SJCRH30 (cell line): ENCODE measurements at regions not wholly inside any gene's neighbourhood (a gene's known extent, or its start where the extent isn't known, plus 50 kb on each side); places are given as distances from the start of the nearest gene placed in this dataset.
"Not testable (repeated sequence)": the region's sequence is repeated elsewhere in the genome, so short reads cannot be mapped to it uniquely, and the experiment has no call there.

Experiments
- DNase-seq, 2 experiments: peaks; one replicate each; pipeline ENCODE4 v3.0.0-alpha.2; 2015 to 2020
- H3K27ac ChIP-seq: fragments of 250-450 bp; sonication (Bioruptor Pico); 2 replicates; pipeline ENCODE4 v1.5.1; 2020; ENCODE audit warnings: mild to moderate bottlenecking, moderate library complexity
- H3K27me3 ChIP-seq: fragments of 250-450 bp; sonication (Bioruptor Pico); 2 replicates; pipeline ENCODE4 v1.5.1; 2020; ENCODE audit warnings: mild to moderate bottlenecking, moderate library complexity
- H3K36me3 ChIP-seq: fragments of 250-450 bp; sonication (Bioruptor Pico); 2 replicates; pipeline ENCODE4 v1.5.1; 2020; ENCODE audit warnings: mild to moderate bottlenecking, moderate library complexity
- H3K4me1 ChIP-seq: fragments of 250-450 bp; sonication (Bioruptor Pico); 2 replicates; pipeline ENCODE4 v1.5.1; 2020; ENCODE audit warnings: mild to moderate bottlenecking, moderate library complexity
- H3K4me3 ChIP-seq: fragments of 250-450 bp; sonication (Bioruptor Pico); 2 replicates; pipeline ENCODE4 v1.5.1; 2020; ENCODE audit warnings: mild to moderate bottlenecking, moderate library complexity
- H3K9me3 ChIP-seq: fragments of 250-450 bp; sonication (Bioruptor Pico); replicated peaks from 2 replicates; pipeline ENCODE4 v1.5.1; 2020; ENCODE audit warnings: mild to moderate bottlenecking, moderate library complexity

- DNase-seq: no peak
- Histone ChIP-seq H3K27me3 (no peaks in the 10 kb centered on the region), H3K4me1 (no peaks in the 10 kb centered on the region), H3K9me3 (0 out of 2 replicates have a peak, but pooled peaks cover 3% of the 10 kb centered on the region), H3K36me3 (no peaks in the 10 kb centered on the region), H3K4me3 (no peak overlapping the region), H3K27ac (no peak overlapping the region)
These were observed 1068.9 kb downstream of the NXPH1 start for GRCh38 chr7:9502269-9502668.

GRCh38 chr7:9504678-9505077 lies 1071.3 kb downstream of the NXPH1 start:
- Histone ChIP-seq H3K27ac (no peak overlapping the region), H3K4me1 (no peaks in the 10 kb centered on the region), H3K36me3 (no peaks in the 10 kb centered on the region), H3K9me3 (no peaks in the 10 kb centered on the region), H3K4me3 (no peak overlapping the region), H3K27me3 (no peaks in the 10 kb centered on the region)
- DNase-seq: no peak

DNA sequence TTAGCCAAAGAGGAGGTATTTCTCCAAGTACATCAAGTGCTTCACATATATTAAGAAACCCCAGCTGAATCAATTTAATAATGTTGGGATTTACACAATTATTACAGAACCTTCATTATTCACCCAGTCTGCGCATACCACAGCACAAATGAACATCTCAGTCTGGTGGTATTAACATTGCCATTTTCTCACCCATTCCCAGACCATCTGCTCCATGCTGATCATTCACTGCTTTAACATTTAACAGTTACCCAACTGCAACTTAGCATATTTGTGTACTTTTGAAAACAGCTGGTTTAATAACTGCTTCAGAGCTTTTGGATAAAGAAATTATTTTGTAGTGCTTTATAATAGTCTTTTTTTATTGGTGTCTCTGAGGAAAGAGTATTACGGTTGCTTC lies 1072.1 kb downstream of the NXPH1 start:
- Histone ChIP-seq H3K4me1 (no peaks in the 10 kb centered on the region), H3K27ac (no peak overlapping the region), H3K4me3 (no peak overlapping the region), H3K27me3 (no peaks in the 10 kb centered on the region), H3K9me3 (no peaks in the 10 kb centered on the region), H3K36me3 (no peaks in the 10 kb centered on the region)
- DNase-seq: no peak

DNA sequence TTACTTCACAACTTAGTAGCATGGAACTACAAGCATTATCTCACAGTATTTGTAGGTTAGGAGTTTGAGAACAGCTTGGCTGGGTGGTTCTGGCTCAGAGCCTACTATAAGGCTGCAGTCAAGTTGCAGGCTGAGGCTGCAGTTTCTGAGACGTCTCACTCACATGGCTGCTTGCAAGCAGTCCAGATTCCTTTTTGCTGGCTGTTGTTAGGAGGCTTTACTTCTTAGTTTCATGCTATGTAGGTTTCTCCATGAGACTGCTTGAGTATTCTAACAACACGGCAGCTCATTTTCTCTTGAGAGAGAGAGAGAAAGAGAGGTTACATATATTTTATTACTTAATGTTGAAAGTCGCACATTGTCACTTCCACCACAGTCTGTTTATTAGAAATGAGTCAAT lies 1073.9 kb downstream of the NXPH1 start:
- Histone ChIP-seq H3K4me1 (no peaks in the 10 kb centered on the region), H3K4me3 (no peak overlapping the region), H3K36me3 (no peaks in the 10 kb centered on the region), H3K9me3 (no peaks in the 10 kb centered on the region), H3K27me3 (no peaks in the 10 kb centered on the region), H3K27ac (no peak overlapping the region)
- peak in 1 of 2 experiments; percentile 10 for DNase-seq

GRCh38 chr7:9516662-9517061 lies 1083.3 kb downstream of the NXPH1 start:
- H3K4me3 ChIP-seq: no peak overlapping the region
- DNase-seq: no peak
- H3K9me3 ChIP-seq: no peaks in the 10 kb centered on the region
- H3K27ac ChIP-seq: no peak overlapping the region
- no peaks in the 10 kb centered on the region for H3K27me3 ChIP-seq
- no peaks in the 10 kb centered on the region for H3K36me3 ChIP-seq
- no peaks in the 10 kb centered on the region for H3K4me1 ChIP-seq

GRCh38 chr7:9523579-9523978 lies 1090.2 kb downstream of the NXPH1 start:
- H3K4me3 ChIP-seq: no peak overlapping the region
- no peaks in the 10 kb centered on the region for H3K9me3 ChIP-seq
- no peaks in the 10 kb centered on the region for H3K27me3 ChIP-seq
- H3K27ac ChIP-seq: no peak overlapping the region
- no peak for DNase-seq
- no peaks in the 10 kb centered on the region for H3K36me3 ChIP-seq
- no peaks in the 10 kb centered on the region for H3K4me1 ChIP-seq

DNA sequence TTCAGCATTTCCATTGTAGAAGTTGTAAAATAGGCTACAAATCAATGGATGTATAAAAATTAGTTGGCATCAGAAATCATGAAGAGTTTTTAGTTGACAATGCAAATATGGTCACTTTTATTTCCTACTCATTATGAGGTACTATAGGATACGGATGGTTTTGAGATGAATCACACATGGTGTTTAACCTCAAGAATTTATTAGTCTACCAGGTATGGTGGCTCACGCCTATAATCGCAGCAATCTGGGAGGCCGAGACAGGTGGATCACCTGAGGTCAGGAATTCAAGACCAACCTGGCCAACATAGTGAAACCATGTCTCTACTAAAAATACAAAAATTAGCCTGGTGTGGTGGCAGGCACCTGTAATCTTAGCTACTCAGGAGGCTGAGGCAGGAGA lies 1119.0 kb downstream of the NXPH1 start:
- H3K9me3 ChIP-seq, H3K4me1 ChIP-seq, H3K27ac ChIP-seq, DNase-seq, H3K27me3 ChIP-seq, H3K36me3 ChIP-seq, H3K4me3 ChIP-seq: not testable (repeated sequence)

GRCh38 chr7:9557853-9558252 lies 1124.4 kb downstream of the NXPH1 start:
- no peak for DNase-seq
- Histone ChIP-seq H3K27ac (no peak overlapping the region), H3K36me3 (no peaks in the 10 kb centered on the region), H3K4me1 (no peaks in the 10 kb centered on the region), H3K9me3 (no peaks in the 10 kb centered on the region), H3K4me3 (no peak overlapping the region), H3K27me3 (no peaks in the 10 kb centered on the region)

DNA sequence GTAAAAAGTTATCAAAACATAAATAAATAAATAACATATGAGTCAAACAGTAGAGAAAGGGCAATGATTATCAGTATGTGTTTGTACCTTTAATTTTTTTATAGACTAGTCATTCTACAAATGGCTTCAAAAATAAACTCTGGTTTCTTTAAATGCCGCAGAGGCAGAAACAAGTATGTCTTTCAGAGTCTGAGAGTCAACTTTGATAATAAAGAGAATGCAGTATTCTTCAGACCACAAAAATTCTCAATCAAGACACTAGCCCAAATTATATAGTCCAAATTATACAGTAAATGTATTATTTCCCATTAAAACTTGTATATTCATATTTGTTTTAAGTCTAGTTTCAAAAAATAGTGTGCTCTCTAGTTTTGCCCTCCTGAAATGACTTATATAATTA lies 1142.3 kb downstream of the NXPH1 start:
- Histone ChIP-seq H3K4me1 (no peaks in the 10 kb centered on the region), H3K27ac (no peak overlapping the region), H3K36me3 (no peaks in the 10 kb centered on the region), H3K4me3 (no peak overlapping the region), H3K9me3 (no peaks in the 10 kb centered on the region), H3K27me3 (no peaks in the 10 kb centered on the region)
- DNase-seq: no peak

DNA sequence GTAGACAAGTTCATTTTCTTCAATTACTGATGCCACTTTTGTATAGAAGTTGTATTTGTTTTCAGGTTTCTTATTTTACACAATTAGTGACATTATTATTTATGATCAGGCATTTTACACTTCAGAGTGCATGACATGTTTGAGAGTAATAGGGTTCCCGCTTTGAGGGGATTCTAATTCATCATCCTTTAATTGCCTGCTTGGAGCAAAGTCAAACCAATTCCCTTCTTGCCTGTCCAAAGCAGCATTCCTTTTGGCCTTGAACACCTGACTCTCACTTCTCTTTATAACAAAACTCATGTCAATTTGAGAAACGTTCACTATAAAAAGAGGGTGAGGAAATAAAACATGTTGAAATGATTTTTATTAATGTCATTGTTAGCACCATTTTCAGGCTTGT lies 1149.4 kb downstream of the NXPH1 start:
- no peak for DNase-seq
- Histone ChIP-seq H3K27ac (no peak overlapping the region), H3K9me3 (no peaks in the 10 kb centered on the region), H3K4me3 (no peak overlapping the region), H3K27me3 (no peaks in the 10 kb centered on the region), H3K36me3 (no peaks in the 10 kb centered on the region), H3K4me1 (no peaks in the 10 kb centered on the region)

- no peaks in the 10 kb centered on the region for H3K4me1 ChIP-seq
- H3K27me3 ChIP-seq: no peaks in the 10 kb centered on the region
- no peak overlapping the region for H3K27ac ChIP-seq
- no peak for DNase-seq
- H3K9me3 ChIP-seq: no peaks in the 10 kb centered on the region
- H3K4me3 ChIP-seq: no peak overlapping the region
- H3K36me3 ChIP-seq: no peaks in the 10 kb centered on the region
These were observed 1165.0 kb downstream of the NXPH1 start for GRCh38 chr7:9598411-9598810.

GRCh38 chr7:9600974-9601373 lies 1167.6 kb downstream of the NXPH1 start:
- Histone ChIP-seq H3K9me3 (no peaks in the 10 kb centered on the region), H3K27me3 (no peaks in the 10 kb centered on the region), H3K4me3 (no peak overlapping the region), H3K27ac (no peak overlapping the region), H3K36me3 (no peaks in the 10 kb centered on the region), H3K4me1 (no peaks in the 10 kb centered on the region)
- peak; percentile 25 to 61 for DNase-seq

GRCh38 chr7:9603291-9603690 lies 1169.9 kb downstream of the NXPH1 start:
- H3K4me1 ChIP-seq: no peaks in the 10 kb centered on the region
- H3K36me3 ChIP-seq: no peaks in the 10 kb centered on the region
- no peaks in the 10 kb centered on the region for H3K27me3 ChIP-seq
- H3K4me3 ChIP-seq: no peak overlapping the region
- no peak overlapping the region for H3K27ac ChIP-seq
- DNase-seq: no peak
- no peaks in the 10 kb centered on the region for H3K9me3 ChIP-seq

DNA sequence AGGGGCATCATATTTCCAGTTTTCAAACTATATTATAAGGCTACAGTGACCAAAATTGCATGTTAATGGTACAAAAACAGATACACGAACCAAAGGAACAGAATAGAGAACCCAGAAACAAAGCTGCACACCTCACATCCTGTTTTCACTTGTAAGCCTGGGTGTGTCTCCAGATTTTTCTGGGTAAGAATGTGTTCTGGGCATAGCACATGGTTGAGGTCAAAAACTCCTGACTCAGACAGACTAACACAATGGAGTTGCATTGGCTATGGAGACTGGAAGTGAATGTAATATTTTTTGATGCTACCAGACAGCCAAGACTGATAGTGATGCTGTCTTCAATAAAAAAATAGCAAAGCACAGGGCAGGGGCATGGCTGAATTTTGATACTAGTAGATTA lies 1175.2 kb downstream of the NXPH1 start:
- H3K27ac ChIP-seq: no peak overlapping the region
- no peaks in the 10 kb centered on the region for H3K27me3 ChIP-seq
- H3K4me1 ChIP-seq: no peaks in the 10 kb centered on the region
- H3K36me3 ChIP-seq: no peaks in the 10 kb centered on the region
- H3K9me3 ChIP-seq: no peaks in the 10 kb centered on the region
- DNase-seq: no peak
- H3K4me3 ChIP-seq: no peak overlapping the region

- not testable (repeated sequence) for H3K36me3 ChIP-seq, H3K4me3 ChIP-seq, H3K27ac ChIP-seq, DNase-seq, H3K27me3 ChIP-seq, H3K4me1 ChIP-seq, H3K9me3 ChIP-seq
These were observed 1187.5 kb downstream of the NXPH1 start for GRCh38 chr7:9620899-9621298.

DNA sequence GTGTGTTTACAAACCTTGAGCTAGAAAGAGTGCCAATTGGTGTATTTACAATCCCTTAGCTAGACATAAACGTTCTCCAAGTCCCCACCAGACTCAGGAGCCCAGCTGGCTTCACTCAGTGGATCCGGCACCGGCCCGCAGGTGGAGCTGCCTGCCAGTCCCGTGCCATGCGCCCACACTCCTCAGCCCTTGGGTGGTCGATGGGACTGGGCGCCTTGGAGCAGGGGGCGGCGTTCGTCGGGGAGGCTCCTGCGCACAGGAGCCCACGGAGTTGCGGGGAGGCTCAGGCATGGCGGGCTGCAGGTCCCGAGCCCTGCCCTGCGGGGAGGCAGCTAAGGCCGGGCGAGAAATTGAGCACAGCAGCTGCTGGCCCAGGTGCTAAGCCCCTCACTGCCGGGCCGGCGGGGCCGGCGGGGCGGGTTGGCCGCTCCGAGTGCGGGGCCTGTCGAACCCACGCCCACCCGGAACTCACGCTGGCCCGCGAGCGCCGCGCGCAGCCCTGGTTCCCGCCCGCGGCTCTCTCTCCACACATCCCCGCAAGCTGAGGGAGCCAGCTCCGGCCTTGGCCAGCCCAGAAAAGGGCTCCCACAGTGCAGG lies 1188.0 kb downstream of the NXPH1 start:
- H3K9me3 ChIP-seq, H3K27me3 ChIP-seq, H3K27ac ChIP-seq, H3K36me3 ChIP-seq, H3K4me3 ChIP-seq, DNase-seq, H3K4me1 ChIP-seq: not testable (repeated sequence)
